GM10266 (cell line): ENCODE measurements at regions not wholly inside any gene's neighbourhood (a gene's known extent, or its start where the extent isn't known, plus 50 kb on each side); places are given as distances from the start of the nearest gene placed in this dataset.
A peak's percentile ranks its signal among the peaks of the same experiment; 100 is the strongest.

ENCODE experiments used
- DNase-seq: peaks from one replicate; pipeline ENCODE4 v3.0.0; 2012; ENCODE audit errors: extremely low spot score
- CTCF ChIP-seq: IDR thresholded peaks from 2 replicates; pipeline ENCODE4 v1.5.1; 2012; ENCODE audit warnings: mild to moderate bottlenecking, low read depth; ENCODE audit not compliant: control insufficient read depth, insufficient read depth; ENCODE audit errors: missing control alignments

- peak; percentile 72 for TF ChIP-seq CTCF
- DNase-seq = peak; percentile 40
These were observed 50.6 kb upstream of the UQCRFS1 start for GRCh38 chr19:29263305-29264135.

- TF ChIP-seq CTCF = no peak
- no peak for DNase-seq
These were observed 51.9 kb upstream of the UQCRFS1 start for GRCh38 chr19:29264897-29265296.

GRCh38 chr19:29265436-29265835 lies 52.5 kb upstream of the UQCRFS1 start:
- no peak for TF ChIP-seq CTCF
- no peak for DNase-seq

- no peak for TF ChIP-seq CTCF
These were observed 53.0 kb upstream of the UQCRFS1 start for GRCh38 chr19:29266001-29266400.

DNA sequence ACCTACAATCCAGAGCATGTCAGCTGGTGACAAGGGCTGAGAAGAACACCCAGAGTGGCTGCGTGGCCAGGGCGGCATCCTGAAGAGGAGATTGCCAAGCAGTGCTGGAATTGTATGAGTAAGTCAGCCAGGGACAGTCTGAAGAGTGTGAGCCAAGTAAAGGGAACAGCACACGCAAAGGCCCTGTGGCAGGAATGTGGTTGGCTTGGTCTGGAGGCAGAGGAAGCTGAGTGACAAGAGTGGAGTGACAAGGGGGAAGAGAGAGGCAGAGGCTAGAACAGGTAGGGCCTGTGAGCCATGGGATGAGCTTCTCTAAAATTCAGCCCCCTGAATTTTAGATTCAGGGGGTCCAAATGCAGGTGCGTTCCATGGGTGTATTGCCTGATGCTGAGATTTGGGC lies 53.7 kb upstream of the UQCRFS1 start:
- no peak for DNase-seq
- TF ChIP-seq CTCF = no peak

More at GRCh38 chr19:29266001-29266400, 53.0 kb upstream of the UQCRFS1 start:
- DNase-seq = no peak

DNA sequence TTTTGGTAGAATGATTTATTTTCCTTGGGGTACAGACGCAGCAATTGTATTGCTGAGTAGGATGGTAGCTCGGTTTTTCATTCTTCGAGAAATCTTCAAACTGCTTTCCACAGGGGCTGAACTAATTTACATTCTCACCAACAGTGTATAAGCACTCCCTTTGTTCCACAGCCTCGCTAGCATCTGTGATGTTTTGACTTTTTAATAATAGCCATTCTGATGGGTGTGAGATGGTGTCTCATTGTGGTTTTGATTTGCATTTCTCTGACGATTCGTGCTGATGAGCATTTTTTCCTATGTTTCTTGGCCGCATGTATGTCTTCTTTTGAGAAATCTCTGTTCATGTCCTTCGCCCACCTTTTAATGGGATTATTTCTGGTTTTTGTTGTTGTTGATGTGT lies 54.8 kb upstream of the UQCRFS1 start:
- no peak for DNase-seq
- TF ChIP-seq CTCF = no peak

- no peak for TF ChIP-seq CTCF
- DNase-seq = no peak
These were observed 55.2 kb upstream of the UQCRFS1 start for GRCh38 chr19:29268103-29268502.
